OCI-LY3 (cell line): ENCODE measurements at regions not wholly inside any gene's neighbourhood (a gene's known extent, or its start where the extent isn't known, plus 50 kb on each side); places are given as distances from the start of the nearest gene placed in this dataset.

ENCODE experiments used
- H2AFZ ChIP-seq: fragments of 200-600, 300-600 bp; shearing (Covaris generic); 2 replicates; pipeline ENCODE4 v1.6.0; 2014; ENCODE audit warnings: antibody characterized with exemption, low read depth, low read length
- H3K27ac ChIP-seq: fragments of 200-600, 300-600 bp; sonication (generic); 2 replicates; pipeline ENCODE4 v1.5.1; 2014; ENCODE audit warnings: mild to moderate bottlenecking, low read length, moderate library complexity, mixed read lengths
- H3K27me3 ChIP-seq: fragments of 200-600, 300-600 bp; sonication (generic); 2 replicates; pipeline ENCODE4 v1.6.1; 2014; ENCODE audit warnings: low read depth, low read length, mixed read lengths
- H3K36me3 ChIP-seq: fragments of 200-600, 300-600 bp; sonication (generic); replicated peaks from 2 replicates; pipeline ENCODE3; 2014; ENCODE audit warnings: low read depth, low read length, mixed read lengths
- H3K4me1 ChIP-seq: fragments of 300-600, 200-600 bp; sonication (generic); 2 replicates; pipeline ENCODE4 v1.6.1; 2014; ENCODE audit warnings: low read length, mixed read lengths
- H3K4me2 ChIP-seq: fragments of 200-600, 300-600 bp; sonication (generic); 2 replicates; pipeline ENCODE4 v1.6.1; 2014; ENCODE audit warnings: low read length, mixed read lengths
- H3K4me3 ChIP-seq: fragments of 300-600, 200-600 bp; sonication (generic); 2 replicates; pipeline ENCODE4 v1.5.1; 2014; ENCODE audit warnings: antibody characterized with exemption, mild to moderate bottlenecking, low read length, moderate library complexity
- H3K79me2 ChIP-seq: fragments of 300-600, 200-600 bp; shearing (Covaris generic); 2 replicates; pipeline ENCODE4 v1.6.1; 2014; ENCODE audit warnings: mild to moderate bottlenecking, low read length, mixed read lengths
- H3K9ac ChIP-seq: fragments of 300-600, 200-600 bp; shearing (Covaris generic); 2 replicates; pipeline ENCODE4 v1.6.0; 2014; ENCODE audit warnings: mild to moderate bottlenecking, low read length, moderate library complexity
- H3K9me3 ChIP-seq: fragments of 200-600, 300-600 bp; shearing (Covaris generic); 2 replicates; pipeline ENCODE4 v1.6.1; 2014; ENCODE audit warnings: low read length, mixed read lengths; ENCODE audit not compliant: insufficient read depth
- H4K20me1 ChIP-seq: fragments of 200-600, 300-600 bp; sonication (generic); 2 replicates; pipeline ENCODE4 v1.6.1; 2016; ENCODE audit warnings: low read length, mixed read lengths; ENCODE audit not compliant: insufficient read depth
- CTCF ChIP-seq: fragments of 200-600, 300-600 bp; sonication (generic); IDR thresholded peaks from 2 replicates; pipeline ENCODE4 v1.5.1; 2014; ENCODE audit warnings: antibody characterized with exemption, low read length, low read depth
- EZH2phosphoT487 ChIP-seq: fragments of 200-600 bp; shearing (Covaris generic); IDR thresholded peaks from 2 replicates; pipeline ENCODE4 v1.6.1; 2018; ENCODE audit warnings: antibody characterized with exemption, mixed run types, low read depth

- H4K20me1 ChIP-seq = no peaks in the 10 kb centered on the region
- H3K79me2 ChIP-seq = no peaks in the 10 kb centered on the region
Measured at GRCh38 chr16:48814994-48815393, 205.0 kb upstream of the N4BP1 start.

GRCh38 chr16:48813485-48813884, 203.5 kb upstream of the N4BP1 start:
- Histone ChIP-seq H4K20me1 (no peaks in the 10 kb centered on the region), H3K27me3 (no peaks in the 10 kb centered on the region), H3K36me3 (no peaks in the 10 kb centered on the region), H2AFZ (no peak overlapping the region), H3K9me3 (no peaks in the 10 kb centered on the region), H3K9ac (no peak overlapping the region), H3K79me2 (no peaks in the 10 kb centered on the region), H3K4me3 (no peak overlapping the region), H3K4me1 (no peaks in the 10 kb centered on the region), H3K4me2 (no peak overlapping the region), H3K27ac (no peak overlapping the region)
- TF ChIP-seq CTCF (no peak), EZH2phosphoT487 (no peak)

More at GRCh38 chr16:48814994-48815393, 205.0 kb upstream of the N4BP1 start:
- Histone ChIP-seq H3K36me3 (no peaks in the 10 kb centered on the region), H3K27me3 (no peaks in the 10 kb centered on the region), H3K27ac (no peak overlapping the region), H3K9me3 (no peaks in the 10 kb centered on the region), H2AFZ (no peak overlapping the region), H3K4me2 (no peak overlapping the region), H3K4me3 (no peak overlapping the region), H3K4me1 (peaks cover 1% of the 10 kb centered on the region; the same call in 1 of the 2 replicates), H3K9ac (no peak overlapping the region)
- no peak for TF ChIP-seq EZH2phosphoT487
- TF ChIP-seq CTCF = no peak

GRCh38 chr16:48812856-48813255, 202.9 kb upstream of the N4BP1 start:
- H3K27me3 ChIP-seq = no peaks in the 10 kb centered on the region
- no peaks in the 10 kb centered on the region for H3K4me1 ChIP-seq
- no peaks in the 10 kb centered on the region for H3K9me3 ChIP-seq
- no peak overlapping the region for H3K4me3 ChIP-seq
- no peak overlapping the region for H3K27ac ChIP-seq
- no peaks in the 10 kb centered on the region for H3K36me3 ChIP-seq
- H3K4me2 ChIP-seq = no peak overlapping the region
- H4K20me1 ChIP-seq = no peaks in the 10 kb centered on the region
- no peaks in the 10 kb centered on the region for H3K79me2 ChIP-seq
- H2AFZ ChIP-seq = no peak overlapping the region
- TF ChIP-seq CTCF = no peak
- TF ChIP-seq EZH2phosphoT487 = no peak
- no peak overlapping the region for H3K9ac ChIP-seq

GRCh38 chr16:48811478-48811877, 201.5 kb upstream of the N4BP1 start:
- no peak overlapping the region for H3K4me3 ChIP-seq

More at GRCh38 chr16:48811478-48811877, 201.5 kb upstream of the N4BP1 start:
- Histone ChIP-seq H3K9me3 (no peaks in the 10 kb centered on the region), H3K4me1 (no peaks in the 10 kb centered on the region), H3K27ac (no peak overlapping the region), H2AFZ (no peak overlapping the region), H4K20me1 (no peaks in the 10 kb centered on the region), H3K4me2 (no peak overlapping the region), H3K9ac (no peak overlapping the region), H3K27me3 (no peaks in the 10 kb centered on the region), H3K36me3 (no peaks in the 10 kb centered on the region), H3K79me2 (no peaks in the 10 kb centered on the region)
- no peak for TF ChIP-seq CTCF
- no peak for TF ChIP-seq EZH2phosphoT487
